ENCODE measurements at regions not wholly inside any gene's neighbourhood (a gene's known extent, or its start where the extent isn't known, plus 50 kb on each side); places are given as distances from the start of the nearest gene placed in this dataset.

DNA sequence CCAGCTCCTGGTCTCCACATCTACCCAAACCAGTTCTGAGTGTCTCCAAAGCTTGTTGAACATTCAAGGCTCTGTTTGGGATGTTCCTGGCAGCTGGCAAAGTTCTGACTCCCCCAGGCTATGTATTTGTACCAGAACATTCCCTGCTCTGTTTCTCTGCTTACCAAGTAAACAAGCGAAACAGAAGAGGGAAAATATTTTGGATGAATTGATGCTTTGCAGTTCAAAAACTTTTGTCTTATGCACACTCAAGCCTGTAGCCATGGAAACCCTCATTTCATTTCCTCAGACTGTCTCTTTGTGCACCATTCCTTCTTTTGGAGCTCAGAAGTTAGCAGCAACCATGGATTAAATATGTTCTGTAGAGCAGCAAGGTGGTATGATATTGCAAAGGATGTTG is 145.8 kb downstream of the ACTL7B start:
- no peak overlapping the region for H3K27ac Mint-ChIP-seq
- H3K9me3 Mint-ChIP-seq, result peaks cover 4% of the 10 kb centered on the region
- no peaks in the 10 kb centered on the region for H3K36me3 Mint-ChIP-seq (ENCODE audit: low read depth)
- peaks cover 4% of the 10 kb centered on the region for H3K27me3 Mint-ChIP-seq
- H3K4me1 Mint-ChIP-seq (ENCODE audit: low read depth), result no peaks in the 10 kb centered on the region
- no peak overlapping the region for H3K4me3 Mint-ChIP-seq

DNA sequence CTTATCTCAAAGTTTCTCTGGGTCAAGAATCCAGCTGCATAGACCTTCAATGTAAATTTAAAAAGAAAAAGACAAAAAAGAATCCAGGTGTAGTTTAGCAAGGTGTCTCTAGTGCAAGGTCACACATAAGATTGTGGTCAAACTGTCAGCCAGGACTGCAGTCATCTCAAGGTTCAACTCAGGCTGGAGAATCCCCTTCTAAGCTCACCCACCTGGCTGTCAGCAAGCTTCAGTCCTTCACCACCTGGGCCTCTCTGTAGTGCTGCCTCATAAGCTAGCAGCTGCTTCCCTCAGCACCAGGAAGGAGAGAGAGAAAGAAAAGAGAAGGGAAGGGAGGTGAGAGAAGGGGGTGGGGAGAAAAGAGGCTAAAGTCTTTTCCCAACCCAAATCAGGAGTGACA is 146.7 kb downstream of the ACTL7B start:
- H3K27me3 Mint-ChIP-seq, result peaks cover 4% of the 10 kb centered on the region
- no peak overlapping the region for H3K4me3 Mint-ChIP-seq
- H3K4me1 Mint-ChIP-seq (ENCODE audit: low read depth), result no peaks in the 10 kb centered on the region
- H3K36me3 Mint-ChIP-seq (ENCODE audit: low read depth), result no peaks in the 10 kb centered on the region
- no peak overlapping the region for H3K27ac Mint-ChIP-seq
- peaks cover 4% of the 10 kb centered on the region for H3K9me3 Mint-ChIP-seq

DNA sequence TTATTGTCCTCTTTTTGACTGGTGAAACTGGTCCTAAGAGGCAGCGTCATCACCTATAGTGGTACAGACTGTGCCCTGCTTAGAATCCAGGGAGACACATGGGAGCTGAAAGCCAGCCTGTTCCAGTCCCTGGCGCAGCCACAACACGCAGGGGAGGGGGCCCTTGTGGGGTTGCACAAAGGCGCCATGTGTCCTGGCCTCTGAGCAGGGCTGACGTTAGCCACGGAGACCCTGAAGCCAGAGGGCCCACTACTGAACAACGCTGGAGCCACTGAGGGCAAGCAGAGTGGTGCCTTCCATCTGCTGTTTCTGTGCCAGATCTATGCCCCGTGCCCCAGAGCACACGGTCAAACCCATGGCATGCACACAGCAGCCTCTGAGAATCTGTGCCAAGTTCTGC is 147.3 kb downstream of the ACTL7B start:
- H3K4me1 Mint-ChIP-seq (ENCODE audit: low read depth), result no peaks in the 10 kb centered on the region
- peaks cover 4% of the 10 kb centered on the region for H3K27me3 Mint-ChIP-seq
- H3K27ac Mint-ChIP-seq, result no peak overlapping the region
- H3K4me3 Mint-ChIP-seq, result no peak overlapping the region
- peaks cover 4% of the 10 kb centered on the region for H3K9me3 Mint-ChIP-seq
- H3K36me3 Mint-ChIP-seq (ENCODE audit: low read depth), result no peaks in the 10 kb centered on the region

DNA sequence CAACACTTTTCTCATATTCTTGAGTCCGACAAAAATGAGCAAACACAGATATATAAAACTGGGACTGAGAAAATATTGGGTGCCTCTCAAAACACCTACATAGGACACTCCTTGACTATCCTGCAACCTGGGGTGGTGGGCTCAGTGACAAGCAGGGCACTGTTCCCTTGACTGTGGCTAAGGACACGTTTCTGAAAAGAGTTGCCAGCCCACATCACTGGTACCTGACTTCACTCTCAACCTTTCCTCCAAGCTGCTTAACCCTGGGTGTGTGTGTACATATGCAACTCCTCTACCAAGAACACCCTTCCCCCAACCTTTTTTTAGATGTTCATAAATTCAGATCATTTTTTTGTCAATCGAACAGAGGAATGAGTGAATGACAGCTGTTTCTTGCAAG is 148.7 kb downstream of the ACTL7B start:
- H3K9me3 Mint-ChIP-seq, result no peaks in the 10 kb centered on the region
- no peak overlapping the region for H3K27ac Mint-ChIP-seq
- H3K27me3 Mint-ChIP-seq, result no peaks in the 10 kb centered on the region
- H3K4me3 Mint-ChIP-seq, result no peak overlapping the region
- H3K4me1 Mint-ChIP-seq (ENCODE audit: low read depth), result no peaks in the 10 kb centered on the region
- no peaks in the 10 kb centered on the region for H3K36me3 Mint-ChIP-seq (ENCODE audit: low read depth)

DNA sequence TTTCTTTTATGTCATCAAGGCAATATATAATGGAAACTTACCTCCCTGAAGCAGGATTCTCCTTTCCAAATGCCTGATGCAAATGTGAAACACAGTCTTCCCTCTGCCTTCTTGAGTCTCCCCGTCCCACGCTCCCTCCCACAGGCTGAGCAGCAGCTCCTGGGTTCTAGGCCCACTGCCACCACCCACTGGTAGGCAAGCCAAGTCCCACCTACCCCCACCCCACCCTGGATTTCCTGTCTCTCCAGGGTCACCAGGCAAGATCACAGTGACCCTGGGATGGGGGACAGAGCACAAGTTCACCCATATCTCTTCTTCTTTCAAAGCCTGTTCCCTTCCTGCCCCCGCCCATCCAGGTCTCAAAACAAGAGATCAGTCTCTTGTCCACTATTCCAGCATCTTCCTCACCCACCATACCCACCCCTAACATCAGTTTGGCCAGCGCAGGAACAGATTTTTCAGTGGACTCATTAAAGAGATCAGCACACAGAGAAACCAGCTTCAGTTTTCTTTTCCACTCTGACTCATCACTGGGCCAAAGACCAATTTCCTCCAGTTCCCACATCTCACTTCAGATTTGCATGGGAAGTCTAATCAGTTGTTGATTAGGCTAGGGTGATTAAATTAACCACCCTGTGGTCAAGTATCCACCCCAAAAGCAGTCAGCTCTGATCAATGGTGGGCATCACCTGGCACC is 151.5 kb downstream of the ACTL7B start:
- H3K27me3 Mint-ChIP-seq, result no peaks in the 10 kb centered on the region
- no peak overlapping the region for H3K4me3 Mint-ChIP-seq
- H3K27ac Mint-ChIP-seq, result no peak overlapping the region
- no peaks in the 10 kb centered on the region for H3K4me1 Mint-ChIP-seq (ENCODE audit: low read depth)
- H3K36me3 Mint-ChIP-seq (ENCODE audit: low read depth), result no peaks in the 10 kb centered on the region
- H3K9me3 Mint-ChIP-seq, result no peaks in the 10 kb centered on the region

DNA sequence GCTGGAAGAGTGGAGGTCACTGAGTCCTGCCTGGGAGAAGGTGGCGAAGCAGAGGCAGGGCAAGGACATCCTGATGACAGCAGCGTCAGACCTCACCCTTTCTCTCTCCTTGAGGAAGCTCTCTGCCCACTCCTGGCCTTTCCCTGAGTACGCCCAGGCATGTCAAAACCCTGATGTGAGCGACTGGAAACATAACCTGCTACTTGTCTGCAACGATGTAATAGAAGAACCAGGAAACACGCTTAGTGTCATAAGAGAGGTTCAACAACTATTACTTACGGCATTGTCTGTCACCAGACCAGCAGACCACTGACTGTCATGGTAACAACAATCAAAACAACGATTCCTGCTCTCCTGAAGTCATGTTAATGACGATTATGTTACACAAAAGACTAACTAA is 152.4 kb downstream of the ACTL7B start:
- no peaks in the 10 kb centered on the region for H3K36me3 Mint-ChIP-seq (ENCODE audit: low read depth)
- no peaks in the 10 kb centered on the region for H3K4me1 Mint-ChIP-seq (ENCODE audit: low read depth)
- H3K27ac Mint-ChIP-seq, result no peak overlapping the region
- no peaks in the 10 kb centered on the region for H3K27me3 Mint-ChIP-seq
- no peak overlapping the region for H3K4me3 Mint-ChIP-seq
- no peaks in the 10 kb centered on the region for H3K9me3 Mint-ChIP-seq

DNA sequence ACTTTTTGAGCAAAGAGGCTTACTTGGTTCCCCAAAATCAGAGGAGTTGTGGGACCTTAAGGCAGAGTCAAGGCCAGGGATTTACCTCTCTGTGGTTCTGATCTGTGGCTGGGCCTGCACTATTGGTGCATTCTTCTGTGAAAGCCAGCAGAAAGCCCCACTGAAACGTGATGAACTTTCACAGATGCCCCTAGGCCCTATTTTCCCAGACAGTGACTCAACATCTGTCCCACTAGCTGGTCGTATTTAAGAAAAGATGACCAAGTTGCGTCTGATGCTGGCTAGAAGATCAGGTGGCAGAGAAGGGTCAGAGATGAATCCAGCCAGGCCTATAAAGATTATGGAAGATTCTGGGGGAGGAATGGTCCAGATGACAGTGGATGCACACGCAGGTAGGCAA is 153.1 kb downstream of the ACTL7B start:
- Mint-ChIP-seq H3K27ac (no peak overlapping the region), H3K4me3 (no peak overlapping the region), H3K4me1 (ENCODE audit: low read depth) (no peaks in the 10 kb centered on the region), H3K27me3 (no peaks in the 10 kb centered on the region), H3K9me3 (no peaks in the 10 kb centered on the region), H3K36me3 (ENCODE audit: low read depth) (no peaks in the 10 kb centered on the region)

DNA sequence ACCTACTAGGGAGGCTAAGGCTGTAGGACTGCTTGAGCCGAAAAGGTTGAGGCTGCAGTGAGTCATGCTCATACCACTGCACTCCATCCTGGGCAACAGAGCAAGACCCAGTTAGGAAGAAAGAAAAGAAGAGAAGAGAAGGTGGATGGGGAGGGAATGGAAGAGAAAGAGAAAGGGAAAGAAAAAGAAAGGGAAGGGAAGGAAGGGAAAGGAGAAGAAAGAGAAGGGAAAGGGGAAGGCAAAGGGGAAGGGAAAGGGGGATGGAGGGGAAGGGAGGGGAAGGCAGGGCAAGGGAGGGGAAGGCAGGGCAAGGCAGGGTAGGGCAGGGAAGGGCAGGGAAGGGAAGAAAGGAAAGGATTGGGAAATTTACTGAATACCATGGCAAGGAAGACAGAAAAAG is 157.0 kb downstream of the ACTL7B start:
- H3K4me3 Mint-ChIP-seq, result no peak overlapping the region
- H3K27me3 Mint-ChIP-seq, result no peaks in the 10 kb centered on the region
- H3K27ac Mint-ChIP-seq, result no peak overlapping the region
- no peaks in the 10 kb centered on the region for H3K36me3 Mint-ChIP-seq (ENCODE audit: low read depth)
- H3K4me1 Mint-ChIP-seq (ENCODE audit: low read depth), result no peaks in the 10 kb centered on the region
- peaks cover 14% of the 10 kb centered on the region for H3K9me3 Mint-ChIP-seq

DNA sequence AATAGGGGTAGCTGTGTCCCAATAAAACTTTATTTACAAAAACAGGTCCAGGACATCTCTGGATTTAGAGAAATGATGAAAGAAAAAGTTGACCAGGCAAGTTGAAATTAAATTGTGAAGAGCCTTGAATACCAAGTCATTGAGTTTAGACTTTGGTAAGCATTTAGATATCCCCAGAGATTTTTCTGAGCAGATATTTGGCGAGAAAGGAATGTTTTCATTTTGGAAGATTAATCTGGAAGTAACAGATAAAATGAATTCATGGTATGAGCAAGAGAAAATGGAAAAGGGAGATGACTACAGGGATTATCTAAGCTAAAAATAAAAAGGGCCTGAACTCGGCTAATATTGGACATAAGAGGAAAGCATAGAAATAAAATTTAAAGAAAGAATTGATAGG is 157.6 kb downstream of the ACTL7B start:
- H3K27ac Mint-ChIP-seq, result no peak overlapping the region
- peaks cover 14% of the 10 kb centered on the region for H3K9me3 Mint-ChIP-seq
- no peaks in the 10 kb centered on the region for H3K27me3 Mint-ChIP-seq
- H3K4me3 Mint-ChIP-seq, result no peak overlapping the region
- no peaks in the 10 kb centered on the region for H3K4me1 Mint-ChIP-seq (ENCODE audit: low read depth)
- no peaks in the 10 kb centered on the region for H3K36me3 Mint-ChIP-seq (ENCODE audit: low read depth)

DNA sequence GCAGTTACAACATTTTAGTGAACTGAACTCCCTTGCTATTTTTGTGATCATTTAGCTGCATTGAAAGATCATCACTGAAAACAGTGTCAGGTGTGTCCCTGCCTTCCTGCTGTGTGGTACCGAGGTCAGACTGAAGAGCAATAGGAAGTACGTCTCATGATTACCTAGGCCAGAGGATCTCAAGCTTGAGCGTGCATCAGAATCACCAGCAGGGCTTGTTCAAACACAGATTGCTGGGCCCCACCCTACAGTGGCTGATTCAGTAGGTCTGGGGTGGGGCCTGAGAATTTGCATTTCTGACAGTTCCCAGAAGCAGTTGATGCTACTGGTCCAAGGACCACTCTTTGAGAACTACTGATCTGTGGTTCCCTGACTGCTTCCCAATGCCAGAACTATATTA is 159.6 kb downstream of the ACTL7B start:
- Mint-ChIP-seq H3K27ac (no peak overlapping the region), H3K27me3 (no peaks in the 10 kb centered on the region), H3K9me3 (peaks cover 18% of the 10 kb centered on the region), H3K4me1 (ENCODE audit: low read depth) (no peaks in the 10 kb centered on the region), H3K4me3 (no peak overlapping the region), H3K36me3 (ENCODE audit: low read depth) (no peaks in the 10 kb centered on the region)

DNA sequence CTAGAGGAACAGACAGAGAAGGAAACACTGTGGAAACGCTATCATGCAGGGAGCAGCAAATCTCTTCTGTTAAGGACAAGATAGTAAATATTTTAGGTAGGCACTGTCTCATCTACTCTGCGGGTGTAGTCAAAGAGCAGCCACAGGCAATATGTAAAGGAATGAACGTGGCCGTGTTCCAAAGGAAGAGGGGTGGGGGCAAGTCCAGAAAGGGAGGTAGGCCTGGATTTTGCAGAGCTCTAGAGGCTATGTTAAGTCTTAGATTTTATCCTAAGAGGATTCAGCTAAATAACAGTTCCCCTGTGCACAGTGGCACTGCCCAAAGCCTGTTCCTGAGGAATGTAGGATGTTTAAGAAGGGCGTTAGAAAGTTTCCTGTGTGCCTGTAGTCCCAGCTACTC is 161.6 kb downstream of the ACTL7B start:
- H3K27ac Mint-ChIP-seq, result no peak overlapping the region
- H3K4me3 Mint-ChIP-seq, result no peak overlapping the region
- no peaks in the 10 kb centered on the region for H3K27me3 Mint-ChIP-seq

DNA sequence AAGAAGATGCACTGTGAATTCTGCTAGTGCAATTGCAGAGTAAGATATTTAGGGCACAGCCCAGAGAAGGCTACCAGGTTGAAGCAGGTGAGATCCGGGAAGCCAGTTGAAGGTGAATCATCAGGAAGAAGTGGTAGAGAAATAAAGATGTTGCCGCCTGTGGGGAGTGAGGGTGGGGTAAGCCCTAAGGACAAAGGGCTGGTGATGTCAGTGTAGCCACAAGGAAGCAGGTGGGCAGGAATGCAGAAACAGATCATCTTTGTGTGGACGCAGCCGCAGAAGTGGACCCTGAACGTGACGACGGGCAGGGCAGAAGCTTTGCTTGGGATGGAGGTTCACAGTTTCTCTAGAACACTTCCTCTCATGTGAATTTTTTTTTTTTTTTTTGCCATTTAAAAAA is 164.2 kb downstream of the ACTL7B start:
- H3K4me1 Mint-ChIP-seq (ENCODE audit: low read depth), result no peaks in the 10 kb centered on the region
- H3K36me3 Mint-ChIP-seq (ENCODE audit: low read depth), result no peaks in the 10 kb centered on the region
- no peak overlapping the region for H3K4me3 Mint-ChIP-seq
- H3K27me3 Mint-ChIP-seq, result no peaks in the 10 kb centered on the region
- peaks cover 23% of the 10 kb centered on the region for H3K9me3 Mint-ChIP-seq
- no peak overlapping the region for H3K27ac Mint-ChIP-seq

More for the DNA sequence above, 161.6 kb downstream of the ACTL7B start:
- H3K9me3 Mint-ChIP-seq, result peaks cover 18% of the 10 kb centered on the region
- H3K36me3 Mint-ChIP-seq (ENCODE audit: low read depth), result no peaks in the 10 kb centered on the region
- no peaks in the 10 kb centered on the region for H3K4me1 Mint-ChIP-seq (ENCODE audit: low read depth)

DNA sequence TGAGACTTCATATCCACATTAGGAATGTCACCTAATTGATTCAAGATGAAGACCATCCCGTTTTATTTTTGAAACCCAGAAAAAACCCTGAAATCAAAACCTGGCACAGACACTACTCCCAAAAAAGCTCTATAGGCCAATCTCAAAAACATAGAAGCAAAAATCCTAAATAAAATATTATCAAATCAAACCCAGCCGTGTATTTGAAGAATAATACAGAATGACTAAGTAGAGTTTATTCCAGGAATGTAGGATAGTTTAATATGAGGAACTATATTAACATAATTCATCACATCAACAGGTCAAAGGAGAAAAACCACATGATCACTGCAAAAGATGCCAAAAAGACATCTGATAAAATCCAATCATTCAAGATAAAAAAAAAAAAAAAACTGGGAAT is 167.1 kb downstream of the ACTL7B start:
- H3K4me3 Mint-ChIP-seq, result no peak overlapping the region
- no peaks in the 10 kb centered on the region for H3K27me3 Mint-ChIP-seq
- H3K9me3 Mint-ChIP-seq, result peaks cover 11% of the 10 kb centered on the region
- H3K36me3 Mint-ChIP-seq (ENCODE audit: low read depth), result no peaks in the 10 kb centered on the region
- no peaks in the 10 kb centered on the region for H3K4me1 Mint-ChIP-seq (ENCODE audit: low read depth)
- H3K27ac Mint-ChIP-seq, result no peak overlapping the region

DNA sequence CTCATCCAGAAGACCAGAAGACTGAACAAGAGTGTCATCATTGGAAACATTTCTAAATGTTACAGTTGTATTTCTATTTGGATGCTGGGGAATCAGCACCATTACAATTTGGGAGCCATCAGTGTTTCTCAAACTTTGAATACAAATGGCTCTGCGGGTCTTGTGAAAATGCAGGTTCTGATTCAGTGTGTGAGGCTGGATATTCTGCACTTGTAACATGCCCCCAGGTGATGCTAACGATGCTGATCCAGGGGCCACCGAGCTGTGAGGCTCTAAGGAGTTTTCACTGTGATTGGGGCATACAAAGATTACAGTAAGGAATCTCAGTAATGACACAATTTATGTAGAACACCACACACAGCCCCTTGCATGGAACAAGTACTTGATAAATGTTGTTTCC is 167.7 kb downstream of the ACTL7B start:
- H3K36me3 Mint-ChIP-seq (ENCODE audit: low read depth), result no peaks in the 10 kb centered on the region

DNA sequence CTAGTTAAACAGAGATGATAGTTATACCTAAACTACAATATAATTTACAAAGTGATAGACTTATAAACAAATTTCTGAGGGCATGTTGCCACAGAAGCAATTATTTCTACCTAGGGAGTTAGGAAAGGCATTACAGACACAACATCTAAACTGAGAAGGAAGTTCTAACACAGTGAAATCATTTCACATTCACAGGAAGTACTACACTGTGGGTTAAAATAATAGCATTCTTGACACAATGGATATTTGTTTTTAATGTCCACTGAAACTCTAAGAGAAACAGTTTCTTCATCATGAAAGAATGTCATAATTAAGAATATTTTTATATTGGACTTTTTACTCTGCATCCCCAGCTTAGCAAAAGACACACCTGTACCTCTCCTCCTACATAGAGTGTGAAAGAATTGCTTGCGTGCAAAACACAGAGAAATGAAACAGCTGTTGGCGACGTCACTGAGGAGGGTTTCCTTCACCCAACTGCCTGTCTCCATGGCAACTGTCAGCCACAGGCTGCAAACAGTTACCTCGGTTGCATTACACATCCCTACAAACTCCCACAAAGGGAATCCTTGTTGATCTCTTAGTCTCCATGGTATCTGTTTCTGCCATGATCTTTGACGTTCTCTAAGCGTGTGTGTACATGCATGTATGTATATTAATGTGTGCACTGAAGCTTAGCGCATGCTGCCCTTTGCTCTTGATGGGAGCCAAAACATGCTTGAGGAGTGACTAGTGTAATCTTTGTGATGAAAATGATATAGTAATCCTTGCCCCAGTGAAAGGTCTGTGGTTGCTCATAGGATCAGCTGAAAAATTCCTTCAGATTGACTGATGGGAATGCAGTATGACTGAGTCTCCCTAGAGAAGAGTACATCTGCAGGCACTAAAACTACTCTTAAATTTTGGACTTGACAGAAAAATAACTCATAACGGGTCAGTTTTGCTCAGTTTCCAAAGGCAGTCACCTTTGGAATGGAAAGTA is 168.5 kb downstream of the ACTL7B start:
- Mint-ChIP-seq H3K4me1 (ENCODE audit: low read depth) (no peaks in the 10 kb centered on the region), H3K9me3 (peaks cover 11% of the 10 kb centered on the region), H3K27me3 (no peaks in the 10 kb centered on the region), H3K27ac (no peak overlapping the region), H3K4me3 (no peak overlapping the region), H3K36me3 (ENCODE audit: low read depth) (no peaks in the 10 kb centered on the region)

More for the DNA sequence above, 167.7 kb downstream of the ACTL7B start:
- H3K27me3 Mint-ChIP-seq, result no peaks in the 10 kb centered on the region
- H3K4me1 Mint-ChIP-seq (ENCODE audit: low read depth), result no peaks in the 10 kb centered on the region
- peaks cover 11% of the 10 kb centered on the region for H3K9me3 Mint-ChIP-seq
- H3K27ac Mint-ChIP-seq, result no peak overlapping the region
- no peak overlapping the region for H3K4me3 Mint-ChIP-seq

All from stimulated activated naive CD8-positive, alpha-beta T cell treated with anti-CD3 and anti-CD28 coated beads, Interleukin-15, Interleukin-2, amounts not matched to agents 100 ng/mL and 50 ng/mL, for 24 hours (primary cell).